GM12878 (cell line): ENCODE measurements at regions not wholly inside any gene's neighbourhood (a gene's known extent, or its start where the extent isn't known, plus 50 kb on each side); places are given as distances from the start of the nearest gene placed in this dataset.

Source experiments
- ATAC-seq: fragments of 200-7000 bp; cut with Tn5 transposase; 3 replicates; pipeline ENCODE4 v1.9.1; 2020; ENCODE audit warnings: mild to moderate bottlenecking, moderate library complexity
- BruUV-seq: library from RNA; stranded (reverse); fragments of 400-500 nt; replicated peaks from 2 replicates; lab custom pipeline; 2021; lab: Mats Ljungman, UMichigan
- CTCF ChIA-PET: fragments of 300-600 bp; sonication (Branson Sonifier 250); formaldehyde crosslinking; extraction: SDS; loops from one replicate; lab custom pipeline; 2021; ENCODE audit warnings: inconsistent platforms; lab: Yijun Ruan, JAX
- POLR2A ChIA-PET: fragments of 350-600 bp; formaldehyde crosslinking; extraction: SDS; loops from one replicate; lab custom pipeline; 2021; ENCODE audit warnings: inconsistent platforms; lab: Charles Lee
- RAD21 ChIA-PET: fragments of 300-600 bp; sonication (Branson Sonifier 250); formaldehyde crosslinking; loops from one replicate; lab custom pipeline; 2023; ENCODE audit warnings: antibody characterized with exemption; ENCODE audit not compliant: unreplicated experiment; lab: Charles Lee
- SMC1A ChIA-PET: fragments of 300-600 bp; sonication (Branson Sonifier 250); formaldehyde crosslinking; loops from one replicate; lab custom pipeline; 2023; ENCODE audit not compliant: unreplicated experiment, uncharacterized antibody; lab: Charles Lee
- DNase-seq: peaks from one replicate; pipeline ENCODE4 v3.0.0-alpha.2; 2011; ENCODE audit warnings: low read depth, low spot score
- FAIRE-seq: peaks from 3 replicates; lab custom pipeline; 2011; peaks lifted over from hg19 to GRCh38; lab: Jason Lieb, UNC
- H2AFZ ChIP-seq: 2 replicates; pipeline ENCODE4 v1.6.0; 2011; ENCODE audit warnings: low read depth, low read length, control low read depth; ENCODE audit not compliant: control insufficient read depth
- H3K27ac ChIP-seq: 2 replicates; pipeline ENCODE4 v1.5.1; 2011; ENCODE audit warnings: control low read depth; ENCODE audit not compliant: control insufficient read depth, insufficient read depth
- H3K27me3 ChIP-seq, 2 experiments: replicated peaks in 1 of 2; 2 replicates each; pipeline versions ENCODE4 v1.6.0 to v1.6.1; 2011; ENCODE audit warnings: low read length in 1 of 2; ENCODE audit not compliant: control insufficient read depth in 2 of 2, insufficient read depth in 2 of 2
- H3K36me3 ChIP-seq, 2 experiments: 2 replicates each; pipeline ENCODE4 v1.5.1; 2011; ENCODE audit warnings: low read length in 1 of 2; ENCODE audit not compliant: control insufficient read depth in 2 of 2, insufficient read depth in 2 of 2
- H3K4me1 ChIP-seq: 2 replicates; pipeline ENCODE4 v1.6.1; 2011; ENCODE audit warnings: mild to moderate bottlenecking, low read length, moderate library complexity, mixed read lengths; ENCODE audit not compliant: control insufficient read depth, insufficient read depth
- H3K4me2 ChIP-seq: 2 replicates; pipeline ENCODE4 v1.6.0; 2011; ENCODE audit warnings: control low read depth; ENCODE audit not compliant: control insufficient read depth, insufficient read depth
- H3K4me3 ChIP-seq: fragments of 200-600 bp; sonication (generic); 2 replicates; pipeline ENCODE4 v1.5.1; 2016
- H3K79me2 ChIP-seq: 2 replicates; pipeline ENCODE4 v1.6.0; 2011; ENCODE audit warnings: low read length; ENCODE audit not compliant: control insufficient read depth, insufficient read depth
- H3K9ac ChIP-seq: 2 replicates; pipeline ENCODE4 v1.8.0; 2011; ENCODE audit warnings: low read length, control low read depth, mixed read lengths; ENCODE audit not compliant: control insufficient read depth, insufficient read depth
- H3K9me3 ChIP-seq: replicated peaks from 3 replicates; pipeline ENCODE4 v1.5.1; 2011; ENCODE audit warnings: mild to moderate bottlenecking, low read length; ENCODE audit not compliant: control insufficient read depth, insufficient read depth
- H4K20me1 ChIP-seq: 2 replicates; pipeline ENCODE4 v1.6.0; 2011; ENCODE audit not compliant: control insufficient read depth, insufficient read depth
- CBFB ChIP-seq: IDR thresholded peaks from 2 replicates; pipeline ENCODE4 v1.6.1; 2016; ENCODE audit warnings: antibody characterized with exemption, low read depth
- IKZF2 ChIP-seq, 2 experiments: fragments of 450-650 bp; IDR thresholded peaks; 2 replicates each; pipeline ENCODE4 v1.6.1; 2017; ENCODE audit warnings: mild to moderate bottlenecking in 2 of 2, moderate library complexity in 2 of 2
- NFYB ChIP-seq: IDR thresholded peaks from 2 replicates; pipeline ENCODE4 v1.6.1; 2011; ENCODE audit warnings: low read depth, mild to moderate bottlenecking, low read length, improper control_type of control experiment, moderate library complexity; ENCODE audit not compliant: insufficient read depth
- NR2C1 ChIP-seq: fragments of 450-650 bp; IDR thresholded peaks from 2 replicates; pipeline ENCODE4 v1.6.1; 2017; ENCODE audit warnings: antibody characterized with exemption, mild to moderate bottlenecking, moderate library complexity
- NRF1 ChIP-seq: conservative IDR thresholded peaks from 2 replicates; pipeline ENCODE4 v1.6.1; 2011; ENCODE audit warnings: mild to moderate bottlenecking, low read depth, low read length, improper control_type of control experiment
- RUNX3 ChIP-seq: IDR thresholded peaks from 2 replicates; pipeline ENCODE4 v1.6.1; 2012; ENCODE audit warnings: low read length, inconsistent platforms
- SP1 ChIP-seq: IDR thresholded peaks from one replicate; pipeline ENCODE4 v1.6.1; 2011; ENCODE audit warnings: low read depth, low read length
- WGBS: methylation state at CpG from one replicate; pipeline ENCODE4 v1.1.6; 2016; ENCODE audit warnings: low lambda C conversion rate; ENCODE audit not compliant: insufficient replicate concordance, insufficient coverage; ENCODE audit errors: missing lambda C conversion rate; 5-methylcytosine and 5-hydroxymethylcytosine counted together
- in situ Hi-C: fragments of 300-500 bp; cut with MboI; formaldehyde crosslinking; loops from 9 replicates; pipeline ENCODE4 v1.14.3; 2018; ENCODE audit warnings: mixed read lengths
- intact Hi-C: fragments of 100-400 bp; cut with micrococcal nuclease; formaldehyde crosslinking; loops from one replicate; pipeline ENCODE4 v1.14.2; 2022; ENCODE audit not compliant: unreplicated experiment
- TF ChIP-seq, protein P1 (sequence below): fragments of 450-650 bp; IDR thresholded peaks from 2 replicates; pipeline ENCODE4 v1.6.1; 2016; ENCODE audit warnings: mild to moderate bottlenecking, moderate library complexity, borderline replicate concordance
- TF ChIP-seq, protein P2 (sequence below): fragments of 450-650 bp; IDR thresholded peaks from 2 replicates; pipeline ENCODE4 v1.6.1; 2018; ENCODE audit warnings: borderline replicate concordance, mild to moderate bottlenecking; ENCODE audit not compliant: partially characterized antibody

DNA sequence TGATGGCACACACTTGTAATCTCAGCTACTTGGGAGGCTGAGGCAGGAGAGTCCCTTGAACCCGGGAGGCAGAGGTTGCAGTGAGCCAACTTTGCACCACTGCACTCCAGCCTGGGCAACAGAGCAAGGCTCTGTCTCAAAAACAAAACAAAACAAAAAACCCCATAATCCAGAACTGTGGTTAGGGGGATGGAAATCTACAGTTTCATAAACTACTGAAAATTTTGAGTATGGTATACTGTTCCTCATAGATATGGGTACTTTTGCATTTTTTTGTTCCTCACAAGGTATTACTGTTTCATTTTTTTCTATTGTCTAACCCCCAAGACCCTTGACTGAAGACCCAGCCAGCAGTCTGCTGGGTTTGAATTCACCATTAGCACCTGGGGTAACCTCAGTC lies 52.2 kb upstream of the MAP3K1 start:
- Histone ChIP-seq H3K4me1 (no peaks in the 10 kb centered on the region), H3K79me2 (no peaks in the 10 kb centered on the region), H3K4me3 (no peak overlapping the region), H3K27me3 (peaks cover 0 to 4% of the 10 kb centered on the region in 2 experiments; a peak in 2 of 4 replicates), H3K9ac (no peak overlapping the region), H3K4me2 (no peak overlapping the region), H2AFZ (no peak overlapping the region), H3K27ac (no peak overlapping the region), H3K36me3 (no peaks in the 10 kb centered on the region), H3K9me3 (no peaks in the 10 kb centered on the region), H4K20me1 (no peaks in the 10 kb centered on the region)
- ChIA-PET CTCF (interaction anchor here (0.6 kb wide), 1 partner anchor 571 kb away, joined by 3 read pairs; no protein-coding TSS in a partner anchor), SMC1A (interaction anchor here (0.6 to 1.3 kb wide), 3 partner anchors 9 to 128 kb away, joined by 3 to 4 read pairs (median 4); no protein-coding TSS in a partner anchor), RAD21 (interaction anchor here (1.1 kb wide), 1 partner anchor 435 kb away, joined by 3 read pairs; no protein-coding TSS in a partner anchor), POLR2A (no interaction called here)
- ATAC-seq (peak; percentile 55), DNase-seq (no peak), FAIRE-seq (no peak)
- WGBS, result 0% methylated on average over 1 of the region's 1 CpG
- TF ChIP-seq RUNX3 (0 out of 2 replicates have a peak, but pooled peaks have one; percentile 10), NR2C1 (no peak)
- in situ Hi-C loops (no loop called here), intact Hi-C loops (no loop called here)
- no TSS peak for BruUV-seq

DNA sequence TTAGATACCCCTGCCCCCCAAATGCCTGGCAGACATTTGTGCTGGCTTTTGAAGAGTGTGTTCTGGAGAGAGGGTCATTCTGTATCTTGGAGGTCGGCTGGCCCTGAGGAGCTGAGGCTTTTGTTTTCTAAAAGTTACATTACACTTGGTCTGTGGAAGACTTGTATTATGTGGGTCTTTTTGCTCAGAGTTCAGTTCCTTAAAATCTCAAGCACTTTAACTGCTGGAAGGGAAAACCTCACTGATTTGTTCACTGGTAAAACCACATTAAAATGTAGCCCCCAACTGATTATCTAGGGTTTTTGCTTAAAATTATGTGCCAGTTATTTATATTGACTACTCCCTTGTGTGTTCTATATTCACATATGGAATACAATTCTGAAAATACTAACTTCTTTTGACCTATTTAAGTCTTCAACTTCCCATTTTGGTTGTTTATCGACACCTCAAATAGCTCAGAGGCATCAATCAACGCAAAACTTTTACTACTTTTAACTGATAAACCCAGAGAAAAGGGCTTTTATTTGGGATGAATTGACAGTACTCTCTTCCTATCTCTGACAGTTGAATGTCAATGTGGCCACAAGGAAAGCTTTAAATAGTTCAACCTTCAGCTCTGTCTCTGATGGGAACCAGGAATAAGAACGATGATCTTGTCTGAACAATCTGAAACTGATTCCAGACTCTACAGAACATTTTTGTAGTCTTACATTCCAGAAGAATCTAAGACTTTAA lies 54.0 kb upstream of the MAP3K1 start:
- ChIA-PET RAD21 (interaction anchor here (0.9 to 1.4 kb wide), 3 partner anchors 75 to 91 kb away, joined by 3 to 4 read pairs (median 3); no protein-coding TSS in a partner anchor), SMC1A (interaction anchor here (0.8 to 1.2 kb wide), 5 partner anchors 13 to 491 kb away, joined by 3 read pairs; no protein-coding TSS in a partner anchor), POLR2A (no interaction called here), CTCF (interaction anchor here (1.1 kb wide), 1 partner anchor 9 kb away, joined by 3 read pairs; no protein-coding TSS in a partner anchor)
- BruUV-seq, result no TSS peak
- DNase-seq, result no peak
- no peak for FAIRE-seq
- H3K9me3 ChIP-seq, result no peaks in the 10 kb centered on the region
- no peaks in the 10 kb centered on the region for H3K4me1 ChIP-seq
- no peak overlapping the region for H3K4me3 ChIP-seq
- WGBS, result 39% methylated on average over 4 of the region's 4 CpGs
- intact Hi-C loops (no loop called here), in situ Hi-C loops (no loop called here)
- H3K27ac ChIP-seq, result no peak overlapping the region
- no peaks in the 10 kb centered on the region for H4K20me1 ChIP-seq
- H3K27me3 ChIP-seq, result peaks cover 0 to 2% of the 10 kb centered on the region in 2 experiments; a peak in 2 of 4 replicates
- no peak overlapping the region for H3K9ac ChIP-seq
- no peak for ATAC-seq
- no peaks in the 10 kb centered on the region for H3K79me2 ChIP-seq
- no peaks in the 10 kb centered on the region for H3K36me3 ChIP-seq
- no peak overlapping the region for H2AFZ ChIP-seq
- H3K4me2 ChIP-seq, result no peak overlapping the region
- TF ChIP-seq NRF1 (no peak), CBFB (no peak), NFYB (no peak), SP1 (no peak), NR2C1 (no peak), IKZF2 (IDR thresholded peaks at IDR 0.05) (no peak)
- TF ChIP-seq, protein P1, sequence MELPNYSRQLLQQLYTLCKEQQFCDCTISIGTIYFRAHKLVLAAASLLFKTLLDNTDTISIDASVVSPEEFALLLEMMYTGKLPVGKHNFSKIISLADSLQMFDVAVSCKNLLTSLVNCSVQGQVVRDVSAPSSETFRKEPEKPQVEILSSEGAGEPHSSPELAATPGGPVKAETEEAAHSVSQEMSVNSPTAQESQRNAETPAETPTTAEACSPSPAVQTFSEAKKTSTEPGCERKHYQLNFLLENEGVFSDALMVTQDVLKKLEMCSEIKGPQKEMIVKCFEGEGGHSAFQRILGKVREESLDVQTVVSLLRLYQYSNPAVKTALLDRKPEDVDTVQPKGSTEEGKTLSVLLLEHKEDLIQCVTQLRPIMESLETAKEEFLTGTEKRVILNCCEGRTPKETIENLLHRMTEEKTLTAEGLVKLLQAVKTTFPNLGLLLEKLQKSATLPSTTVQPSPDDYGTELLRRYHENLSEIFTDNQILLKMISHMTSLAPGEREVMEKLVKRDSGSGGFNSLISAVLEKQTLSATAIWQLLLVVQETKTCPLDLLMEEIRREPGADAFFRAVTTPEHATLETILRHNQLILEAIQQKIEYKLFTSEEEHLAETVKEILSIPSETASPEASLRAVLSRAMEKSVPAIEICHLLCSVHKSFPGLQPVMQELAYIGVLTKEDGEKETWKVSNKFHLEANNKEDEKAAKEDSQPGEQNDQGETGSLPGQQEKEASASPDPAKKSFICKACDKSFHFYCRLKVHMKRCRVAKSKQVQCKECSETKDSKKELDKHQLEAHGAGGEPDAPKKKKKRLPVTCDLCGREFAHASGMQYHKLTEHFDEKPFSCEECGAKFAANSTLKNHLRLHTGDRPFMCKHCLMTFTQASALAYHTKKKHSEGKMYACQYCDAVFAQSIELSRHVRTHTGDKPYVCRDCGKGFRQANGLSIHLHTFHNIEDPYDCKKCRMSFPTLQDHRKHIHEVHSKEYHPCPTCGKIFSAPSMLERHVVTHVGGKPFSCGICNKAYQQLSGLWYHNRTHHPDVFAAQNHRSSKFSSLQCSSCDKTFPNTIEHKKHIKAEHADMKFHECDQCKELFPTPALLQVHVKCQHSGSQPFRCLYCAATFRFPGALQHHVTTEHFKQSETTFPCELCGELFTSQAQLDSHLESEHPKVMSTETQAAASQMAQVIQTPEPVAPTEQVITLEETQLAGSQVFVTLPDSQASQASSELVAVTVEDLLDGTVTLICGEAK, result no peak
- TF ChIP-seq, protein P2, sequence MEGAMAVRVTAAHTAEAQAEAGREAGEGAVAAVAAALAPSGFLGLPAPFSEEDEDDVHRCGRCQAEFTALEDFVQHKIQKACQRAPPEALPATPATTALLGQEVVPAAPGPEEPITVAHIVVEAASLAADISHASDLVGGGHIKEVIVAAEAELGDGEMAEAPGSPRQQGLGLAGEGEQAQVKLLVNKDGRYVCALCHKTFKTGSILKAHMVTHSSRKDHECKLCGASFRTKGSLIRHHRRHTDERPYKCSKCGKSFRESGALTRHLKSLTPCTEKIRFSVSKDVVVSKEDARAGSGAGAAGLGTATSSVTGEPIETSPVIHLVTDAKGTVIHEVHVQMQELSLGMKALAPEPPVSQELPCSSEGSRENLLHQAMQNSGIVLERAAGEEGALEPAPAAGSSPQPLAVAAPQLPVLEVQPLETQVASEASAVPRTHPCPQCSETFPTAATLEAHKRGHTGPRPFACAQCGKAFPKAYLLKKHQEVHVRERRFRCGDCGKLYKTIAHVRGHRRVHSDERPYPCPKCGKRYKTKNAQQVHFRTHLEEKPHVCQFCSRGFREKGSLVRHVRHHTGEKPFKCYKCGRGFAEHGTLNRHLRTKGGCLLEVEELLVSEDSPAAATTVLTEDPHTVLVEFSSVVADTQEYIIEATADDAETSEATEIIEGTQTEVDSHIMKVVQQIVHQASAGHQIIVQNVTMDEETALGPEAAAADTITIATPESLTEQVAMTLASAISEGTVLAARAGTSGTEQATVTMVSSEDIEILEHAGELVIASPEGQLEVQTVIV, result no peak
